Right lung (tissue), 2 donors: ENCODE measurements at regions not wholly inside any gene's neighbourhood (a gene's known extent, or its start where the extent isn't known, plus 50 kb on each side); places are given as distances from the start of the nearest gene placed in this dataset.

ENCODE experiments used
- DNase-seq, 2 donors: peaks; one replicate each; pipeline ENCODE4 v3.0.0-alpha.2; 2013

GRCh38 chr7:114126095-114126494 lies 207.3 kb upstream of the PPP1R3A start:
- DNase-seq = no peak

GRCh38 chr7:114112806-114113205 lies 194.0 kb upstream of the PPP1R3A start:
- no peak for DNase-seq

DNA sequence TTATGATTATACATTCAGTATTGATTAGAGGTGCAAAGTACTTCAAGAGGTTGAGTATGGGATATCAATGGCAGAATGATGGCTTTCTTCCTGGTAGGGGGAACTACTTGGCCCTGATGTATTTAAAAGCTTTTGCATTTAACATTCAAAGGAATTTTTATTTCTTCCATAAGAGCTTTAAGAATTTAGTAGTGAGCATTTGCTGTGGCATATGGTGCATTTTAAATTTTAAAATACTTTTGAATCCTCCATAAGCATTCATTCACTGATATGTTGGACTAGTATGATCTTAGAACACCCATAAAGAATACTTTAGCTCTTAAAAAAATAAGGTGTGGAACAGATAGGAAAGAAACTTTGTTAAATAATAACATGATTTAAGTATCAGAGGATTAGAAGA lies 191.9 kb upstream of the PPP1R3A start:
- no peak for DNase-seq

- DNase-seq = no peak
Measured at GRCh38 chr7:114109721-114110120, 190.9 kb upstream of the PPP1R3A start.

- no peak for DNase-seq
Measured at GRCh38 chr7:114109304-114109703, 190.5 kb upstream of the PPP1R3A start.

DNA sequence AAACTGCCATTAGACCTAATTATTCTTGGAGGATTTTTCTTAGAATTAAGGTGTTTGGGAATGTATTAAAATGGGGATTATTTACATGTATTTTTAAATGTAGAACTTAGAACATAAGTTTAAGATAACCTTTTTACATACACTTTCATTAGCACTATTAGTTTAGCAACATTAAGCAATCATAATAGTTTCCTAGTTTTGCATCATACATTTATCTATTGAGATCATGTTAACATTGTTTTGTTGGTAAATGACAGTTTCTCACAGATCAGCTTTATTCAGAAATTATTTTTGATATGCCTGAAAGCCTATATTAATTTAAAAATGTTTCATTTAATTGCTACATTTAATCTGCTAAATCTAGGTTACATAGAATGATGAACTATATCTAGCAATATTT lies 189.7 kb upstream of the PPP1R3A start:
- DNase-seq = no peak

DNA sequence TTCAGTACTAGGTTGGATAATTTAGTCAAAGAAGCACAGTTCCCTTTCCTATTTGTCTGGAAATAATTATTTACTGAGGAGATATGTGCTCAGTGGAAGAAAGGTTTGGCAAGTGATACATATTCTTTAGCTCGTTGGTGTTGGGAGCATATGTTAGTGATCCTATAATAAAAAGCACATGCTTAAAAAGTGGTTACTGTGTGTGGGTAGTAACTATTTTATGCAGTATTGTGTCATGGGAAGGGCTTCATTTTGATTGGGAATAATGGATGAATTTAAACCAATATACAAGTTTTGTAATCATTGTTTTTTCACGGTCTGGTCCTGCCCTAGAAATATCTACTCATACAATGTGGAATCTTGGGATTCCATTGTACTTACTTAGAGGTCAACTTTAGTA lies 188.7 kb upstream of the PPP1R3A start:
- DNase-seq = no peak

DNA sequence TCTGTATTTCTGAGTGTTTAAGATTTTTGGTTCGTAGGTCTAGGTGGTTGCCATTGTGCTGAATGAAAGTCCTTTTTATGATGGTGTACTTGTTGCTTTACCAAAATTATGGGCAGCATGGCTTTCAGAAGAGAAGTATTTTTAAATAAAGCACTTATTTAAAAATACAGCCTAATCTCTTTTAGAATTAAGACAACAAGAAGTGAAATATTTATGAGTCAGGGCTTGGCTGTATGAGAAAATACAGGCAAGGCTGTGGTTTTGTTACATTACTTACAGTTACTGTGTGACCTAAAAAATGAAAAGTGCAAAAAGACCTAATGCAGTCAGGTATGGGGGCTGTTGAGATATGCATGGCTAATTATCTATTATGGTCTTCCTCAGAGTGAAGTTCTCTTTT lies 185.2 kb upstream of the PPP1R3A start:
- no peak for DNase-seq

DNA sequence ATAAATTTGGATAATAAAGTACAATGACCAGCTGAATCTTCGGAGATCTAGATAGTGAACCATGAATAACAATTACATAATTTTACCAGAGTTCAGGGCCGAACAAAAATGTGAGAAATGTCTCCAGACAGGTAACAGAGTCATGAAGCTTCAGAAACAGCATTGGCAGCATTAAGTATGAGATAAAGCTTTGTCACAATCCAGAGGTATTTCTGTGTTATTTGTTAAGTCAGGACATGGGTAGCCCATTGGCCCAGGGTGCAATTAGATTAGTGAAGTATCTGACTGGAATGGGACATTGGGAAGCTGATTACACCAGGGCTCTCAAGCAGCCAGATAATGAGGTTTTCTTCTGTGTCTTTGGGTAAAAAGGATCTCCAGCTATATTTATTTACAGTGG lies 184.2 kb upstream of the PPP1R3A start:
- no peak for DNase-seq

DNA sequence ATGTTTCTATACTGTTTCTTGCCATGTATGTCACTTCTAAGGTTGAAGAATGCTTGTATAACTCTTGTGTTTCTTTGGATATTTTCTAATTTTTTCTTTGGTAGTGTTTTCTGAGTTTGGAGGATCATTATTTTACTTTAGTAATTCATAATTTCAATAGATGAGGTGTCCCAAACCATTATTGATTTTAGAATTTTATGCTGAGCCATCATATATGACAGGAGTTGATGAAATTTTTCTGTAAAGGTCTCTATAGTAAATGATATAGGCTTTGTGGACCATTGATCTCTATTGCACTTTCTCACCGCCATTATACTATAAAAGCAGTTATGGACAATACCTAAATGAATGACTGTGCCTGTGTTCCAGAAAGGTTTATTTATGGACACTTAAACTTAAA lies 183.3 kb upstream of the PPP1R3A start:
- DNase-seq = no peak

DNA sequence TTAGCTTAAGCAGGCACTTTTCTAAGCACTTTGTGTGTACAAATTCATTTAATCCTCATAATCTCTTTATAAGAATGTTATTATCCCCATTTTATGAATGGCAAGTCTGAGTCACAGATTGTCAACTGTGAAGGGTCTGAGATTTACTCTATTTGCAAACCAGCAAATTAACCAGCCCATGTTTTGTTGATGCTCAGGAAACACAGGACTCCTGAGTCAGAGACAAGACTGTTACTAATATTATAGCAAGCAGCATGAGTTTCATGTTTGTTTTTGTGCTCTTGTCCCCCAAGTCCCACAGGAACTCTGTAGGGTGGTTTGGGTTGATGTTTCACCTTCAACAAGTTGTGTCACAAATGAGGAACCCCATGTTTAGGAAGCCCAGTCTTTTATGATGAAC lies 182.0 kb upstream of the PPP1R3A start:
- no peak for DNase-seq

DNA sequence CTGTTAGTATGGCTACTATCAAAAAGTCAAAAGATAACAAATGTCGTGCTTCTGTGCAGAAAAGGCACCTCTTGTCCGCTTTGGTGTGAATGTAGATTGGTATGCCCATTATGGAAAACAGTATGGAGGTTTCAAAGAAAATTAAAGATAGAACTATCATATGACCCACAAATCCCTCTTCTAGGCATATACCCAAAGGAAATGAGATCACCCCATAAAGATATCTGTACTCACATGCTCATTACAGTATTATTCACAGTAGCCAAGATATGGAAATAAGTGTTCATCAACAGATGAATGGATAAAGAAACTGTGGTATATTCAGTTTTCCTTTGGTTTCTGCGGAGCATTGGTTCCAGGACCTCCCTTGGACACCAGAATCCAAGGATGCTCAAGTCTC lies 180.5 kb upstream of the PPP1R3A start:
- no peak for DNase-seq

GRCh38 chr7:114095885-114096284 lies 177.1 kb upstream of the PPP1R3A start:
- no peak for DNase-seq

GRCh38 chr7:114088470-114088940 lies 169.7 kb upstream of the PPP1R3A start:
- peak in 1 of 2 donors; percentile 23 for DNase-seq

- DNase-seq = peak; percentile 31 to 38
Measured at GRCh38 chr7:114087653-114088469, 169.1 kb upstream of the PPP1R3A start.

GRCh38 chr7:114086914-114087652 lies 168.3 kb upstream of the PPP1R3A start:
- DNase-seq = peak; percentile 33 to 45

DNA sequence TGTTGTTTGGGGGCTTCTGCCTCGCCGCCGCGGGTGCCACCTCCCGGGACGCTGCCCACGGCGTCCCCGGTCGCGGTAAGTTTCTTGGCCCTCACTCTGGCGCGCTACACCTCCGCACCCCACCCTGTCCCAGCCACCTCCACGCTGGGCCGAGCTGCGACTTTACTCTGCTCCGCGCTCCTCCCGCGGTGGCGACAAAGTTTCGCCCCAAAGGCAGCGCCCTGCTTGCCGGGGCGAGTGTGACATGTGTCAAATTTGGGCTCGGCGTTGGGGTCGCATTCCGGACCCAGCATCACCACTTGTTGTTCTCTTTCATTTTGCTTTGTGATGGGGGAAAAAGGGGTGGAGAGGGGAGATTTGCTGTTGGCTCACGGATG lies 167.7 kb upstream of the PPP1R3A start:
- peak; percentile 40 to 53 for DNase-seq

GRCh38 chr7:114085592-114086501 lies 167.0 kb upstream of the PPP1R3A start:
- peak; percentile 96 to 97 for DNase-seq

DNA sequence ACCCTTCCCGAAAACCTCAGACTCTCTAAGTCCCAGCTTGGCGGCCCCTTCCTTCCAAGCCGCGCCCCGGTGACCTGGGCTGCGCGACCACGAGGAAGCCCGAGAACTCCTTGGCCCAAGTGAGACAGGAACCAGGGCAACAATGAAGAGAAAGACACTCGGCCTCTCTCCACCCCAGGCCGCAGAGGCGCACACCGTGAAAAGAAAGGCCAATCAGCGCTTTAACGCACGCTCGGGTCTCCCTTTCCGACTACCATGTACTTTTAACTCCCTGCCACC lies 166.4 kb upstream of the PPP1R3A start:
- DNase-seq = no peak

GRCh38 chr7:114084472-114085312 lies 165.9 kb upstream of the PPP1R3A start:
- peak; percentile 67 for DNase-seq

DNA sequence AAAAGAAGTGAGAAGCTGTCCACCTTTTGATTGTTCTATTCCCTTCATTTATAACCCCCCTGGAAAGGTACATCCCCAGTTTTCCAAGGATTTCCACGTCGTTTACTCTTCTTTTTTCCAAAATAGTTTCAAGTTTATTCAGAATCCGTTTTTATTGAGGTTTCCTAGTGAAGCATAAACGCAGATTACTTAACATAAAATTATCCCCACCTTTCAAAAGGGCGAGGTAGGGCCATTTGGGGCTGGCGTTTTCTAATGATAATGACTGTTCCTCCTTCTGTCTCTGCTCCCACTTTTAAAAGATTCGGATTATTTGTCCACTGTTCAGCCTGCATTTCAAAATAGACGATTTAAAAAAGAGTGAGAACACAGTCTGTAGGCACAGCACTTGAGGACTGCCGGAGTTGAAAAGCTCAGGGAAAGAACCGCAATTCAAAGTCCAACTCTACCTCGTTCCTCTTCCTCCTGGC lies 165.2 kb upstream of the PPP1R3A start:
- no peak for DNase-seq
